DMS 273 (cell line): ENCODE measurements at regions not wholly inside any gene's neighbourhood (a gene's known extent, or its start where the extent isn't known, plus 50 kb on each side); places are given as distances from the start of the nearest gene placed in this dataset.

Experiments used
- DNase-seq: peaks from one replicate; lab custom pipeline; 2025; ENCODE audit not compliant: unreplicated experiment; lab: John Stamatoyannopoulos, UW

- DNase-seq = no peak
Observed at GRCh38 chr10:3357737-3358136, 185.2 kb upstream of the PITRM1 start.

- no peak for DNase-seq
Observed at GRCh38 chr10:3355536-3355935, 183.0 kb upstream of the PITRM1 start.

DNA sequence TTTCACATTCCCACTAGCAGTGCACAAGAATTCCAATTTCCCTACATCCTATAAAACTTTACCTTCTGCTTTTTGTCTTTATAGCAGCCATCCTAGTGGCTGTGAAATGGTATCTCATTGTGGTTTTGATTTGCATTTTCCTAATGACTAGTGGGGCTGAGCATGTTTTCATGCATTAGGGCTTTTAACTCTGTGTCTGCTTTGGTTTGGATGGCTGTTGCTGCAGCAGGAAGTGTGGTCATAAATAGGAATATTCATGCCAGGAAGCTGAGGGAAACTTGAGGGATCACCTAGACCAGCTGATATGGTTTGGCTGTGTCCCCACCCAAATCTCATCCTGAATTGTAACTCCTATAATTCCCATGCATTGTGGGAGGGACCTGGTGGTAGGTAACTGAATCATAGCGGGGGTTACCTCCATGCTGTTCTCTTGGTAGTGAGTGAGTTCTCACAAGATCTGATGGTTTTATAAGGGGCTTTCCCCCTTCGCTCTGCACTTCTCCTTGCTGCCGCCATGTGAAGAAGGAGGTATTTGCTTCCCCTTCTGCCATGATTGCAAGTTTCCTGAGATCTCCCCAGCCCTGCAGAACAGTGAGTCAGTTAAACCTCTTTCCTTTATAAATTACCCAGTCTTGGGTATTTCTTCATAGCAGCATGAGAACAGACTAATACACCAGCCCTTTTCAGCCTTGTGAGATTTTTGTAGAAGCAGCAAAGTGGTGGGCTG is 181.8 kb upstream of the PITRM1 start:
- DNase-seq = no peak

GRCh38 chr10:3353235-3353634 is 180.7 kb upstream of the PITRM1 start:
- no peak for DNase-seq

- DNase-seq = no peak
Observed at GRCh38 chr10:3350617-3351258, 178.2 kb upstream of the PITRM1 start.

- no peak for DNase-seq
Observed at GRCh38 chr10:3350205-3350604, 177.6 kb upstream of the PITRM1 start.

DNA sequence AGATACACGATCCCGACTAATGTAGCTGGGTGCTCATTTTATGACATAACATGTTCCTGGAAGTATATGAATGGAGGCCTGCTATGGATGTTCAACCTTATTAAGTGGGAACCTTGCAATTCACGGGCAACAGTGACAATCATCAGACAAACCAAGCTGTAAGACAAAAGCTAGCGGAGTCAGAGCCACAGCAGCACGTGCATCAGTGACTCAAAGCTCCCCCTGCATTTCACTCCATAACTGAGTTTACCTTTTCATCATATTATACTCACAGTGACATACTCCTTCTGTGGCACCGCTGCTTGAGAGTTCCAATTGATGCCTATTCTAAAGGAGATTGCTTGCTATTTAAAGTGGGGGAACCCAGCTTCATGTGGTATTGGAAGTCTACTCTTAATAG is 176.0 kb upstream of the PITRM1 start:
- no peak for DNase-seq

- no peak for DNase-seq
Observed at GRCh38 chr10:3347413-3348182, 175.0 kb upstream of the PITRM1 start.

DNA sequence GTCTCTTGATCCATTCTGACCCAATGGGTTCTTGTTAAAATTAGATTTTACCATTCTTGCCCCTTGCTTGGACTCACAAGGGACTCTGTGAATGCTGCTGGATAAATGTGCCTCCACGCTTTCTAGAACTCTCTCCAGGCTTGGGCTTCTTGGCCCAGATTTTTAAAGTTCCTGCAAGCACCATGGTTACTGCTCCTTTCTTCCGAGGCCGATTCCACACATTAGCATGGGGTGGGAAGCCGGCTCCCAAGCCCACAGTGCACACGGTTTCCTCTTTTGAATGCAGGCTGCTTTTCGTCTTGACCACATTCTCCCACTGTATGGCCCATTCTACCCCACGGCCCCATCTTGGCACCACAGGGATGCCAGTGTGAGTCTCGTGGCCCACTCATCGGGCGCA is 174.3 kb upstream of the PITRM1 start:
- no peak for DNase-seq

DNA sequence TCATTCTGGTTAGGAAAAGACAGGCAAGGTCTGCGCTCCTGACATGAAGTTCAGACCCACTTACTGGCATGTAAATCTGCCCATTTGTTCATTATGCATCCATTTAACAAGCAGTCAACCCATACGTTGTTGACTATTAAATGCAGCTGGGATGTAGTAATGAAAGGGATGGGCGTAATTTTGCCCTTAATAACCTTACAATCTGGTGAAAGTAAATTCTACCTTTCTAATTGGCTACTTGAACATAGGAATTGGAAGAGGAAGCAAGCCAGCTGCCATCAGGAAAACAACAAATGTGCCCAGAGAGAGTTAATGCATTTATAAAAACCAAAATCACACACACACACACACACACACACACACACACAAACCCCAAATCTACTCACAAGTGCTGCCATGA is 170.2 kb upstream of the PITRM1 start:
- DNase-seq = no peak

DNA sequence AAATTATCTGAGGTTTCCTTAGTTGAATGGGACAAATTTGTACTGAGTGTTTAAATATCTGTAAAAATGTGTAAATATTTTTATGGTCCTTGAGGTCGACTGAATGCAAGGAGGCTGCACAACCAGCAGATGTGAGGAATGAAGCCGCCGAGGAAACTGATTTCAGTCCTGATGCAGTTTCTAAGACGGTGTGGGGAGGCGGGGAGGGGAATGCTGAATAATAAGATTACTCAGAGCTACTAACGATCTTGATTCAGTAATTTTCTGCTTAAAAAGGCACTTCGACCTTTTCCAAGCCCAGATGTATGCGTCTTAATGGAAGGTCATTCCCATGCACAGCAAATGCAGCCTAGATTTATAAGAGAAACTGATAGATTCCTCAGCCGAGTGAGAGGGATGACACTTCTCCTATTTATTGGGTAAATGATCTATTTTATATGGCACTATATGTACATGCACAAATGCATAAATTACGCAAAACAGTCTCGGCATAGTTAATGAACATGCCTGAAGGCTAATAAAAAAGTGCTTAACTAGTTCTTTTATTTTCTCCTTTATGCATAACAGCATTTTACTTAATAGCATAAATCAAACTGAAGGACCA is 167.6 kb upstream of the PITRM1 start:
- DNase-seq = no peak

GRCh38 chr10:3339531-3339950 is 167.0 kb upstream of the PITRM1 start:
- DNase-seq = no peak

DNA sequence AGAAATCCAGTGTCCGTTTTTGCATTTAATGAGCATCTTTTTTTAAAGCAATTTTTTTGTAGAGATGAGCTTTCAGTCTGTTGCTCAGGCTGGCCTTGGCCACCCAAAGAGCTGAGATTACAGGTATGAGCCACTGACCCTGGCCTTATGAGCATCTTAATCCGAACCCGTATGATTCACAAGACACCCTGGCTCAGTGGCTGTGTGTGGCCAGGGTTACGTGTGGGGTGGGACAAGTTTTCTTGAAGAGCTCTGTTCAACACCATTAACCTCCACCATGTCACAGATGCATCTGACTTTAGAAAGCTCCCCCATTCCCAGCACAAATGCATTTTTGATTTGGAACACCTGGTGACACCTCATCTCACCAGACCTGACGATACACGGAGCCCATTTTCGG is 166.5 kb upstream of the PITRM1 start:
- DNase-seq = no peak

GRCh38 chr10:3337741-3338140 is 165.2 kb upstream of the PITRM1 start:
- DNase-seq = no peak

DNA sequence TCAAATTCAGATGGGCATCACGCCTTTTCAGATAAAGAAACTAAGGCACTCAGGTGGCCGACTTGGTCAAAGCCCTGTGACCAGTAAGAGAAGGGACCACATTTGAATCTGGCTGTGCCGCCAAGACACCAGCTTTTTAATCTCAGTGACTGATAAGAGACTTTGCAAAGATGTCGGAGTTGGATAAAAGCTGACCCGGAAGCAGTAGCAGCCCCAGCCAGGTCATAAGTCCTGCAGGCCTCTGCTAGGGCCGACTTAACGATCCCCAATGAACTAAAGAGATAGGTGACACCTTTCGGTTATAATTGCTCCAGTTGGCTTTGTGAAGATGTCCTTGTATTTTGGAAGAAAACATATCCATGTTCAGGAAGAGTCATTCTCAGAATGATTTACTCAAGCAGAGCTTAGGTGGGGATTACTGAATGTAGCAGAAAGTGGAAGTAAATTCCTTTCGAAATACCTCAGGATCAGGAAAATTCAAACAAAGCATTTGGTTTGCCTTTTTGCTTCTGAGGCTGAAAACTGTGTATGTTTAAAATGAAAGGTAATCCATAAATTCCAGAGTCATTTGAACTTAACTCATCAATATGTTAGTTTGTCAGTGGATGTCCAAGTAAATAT is 164.2 kb upstream of the PITRM1 start:
- no peak for DNase-seq

- no peak for DNase-seq
Observed at GRCh38 chr10:3333426-3333825, 160.8 kb upstream of the PITRM1 start.

GRCh38 chr10:3331690-3332230 is 159.2 kb upstream of the PITRM1 start:
- no peak for DNase-seq

DNA sequence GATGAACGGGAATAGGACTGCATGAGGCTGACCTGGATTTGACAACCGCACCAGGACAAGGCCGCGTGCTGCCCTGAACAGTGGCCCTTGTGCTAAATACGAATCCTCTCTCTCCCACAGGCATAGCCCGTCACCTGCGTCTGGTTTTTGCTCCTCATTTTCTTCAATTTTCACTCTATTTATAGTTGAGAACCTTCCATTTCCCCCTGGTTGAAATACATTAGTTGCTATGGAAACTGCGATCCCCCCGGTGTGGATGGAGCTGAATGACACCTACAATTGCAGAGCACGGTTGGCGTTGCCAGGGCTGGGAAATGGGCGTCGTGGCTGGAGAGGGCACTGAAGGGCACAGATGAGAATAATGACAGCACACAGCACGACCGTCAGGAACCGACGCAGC is 158.6 kb upstream of the PITRM1 start:
- no peak for DNase-seq

DNA sequence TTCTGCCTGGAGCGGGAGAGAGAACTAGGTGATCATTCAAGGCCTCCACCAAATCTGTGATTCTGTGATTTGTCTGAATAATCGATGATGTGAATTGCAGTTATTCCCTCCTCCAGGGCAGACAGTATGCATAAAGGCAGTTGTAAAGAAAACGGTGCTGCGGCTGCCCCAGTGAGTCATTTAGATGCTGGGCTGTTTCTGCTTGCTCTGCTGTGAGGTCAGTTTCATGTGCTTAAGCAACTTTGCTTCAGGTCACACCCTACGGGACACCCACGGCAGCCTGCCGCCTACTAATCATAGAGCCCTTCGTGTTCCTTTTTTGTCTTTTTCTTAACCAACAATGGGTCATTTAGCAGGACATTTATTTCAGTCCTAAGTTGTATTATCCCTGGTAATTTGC is 158.1 kb upstream of the PITRM1 start:
- no peak for DNase-seq

- DNase-seq = no peak
Observed at GRCh38 chr10:3325954-3326750, 153.6 kb upstream of the PITRM1 start.
